ENCODE measurements at regions not wholly inside any gene's neighbourhood (a gene's known extent, or its start where the extent isn't known, plus 50 kb on each side); places are given as distances from the start of the nearest gene placed in this dataset.

DNA sequence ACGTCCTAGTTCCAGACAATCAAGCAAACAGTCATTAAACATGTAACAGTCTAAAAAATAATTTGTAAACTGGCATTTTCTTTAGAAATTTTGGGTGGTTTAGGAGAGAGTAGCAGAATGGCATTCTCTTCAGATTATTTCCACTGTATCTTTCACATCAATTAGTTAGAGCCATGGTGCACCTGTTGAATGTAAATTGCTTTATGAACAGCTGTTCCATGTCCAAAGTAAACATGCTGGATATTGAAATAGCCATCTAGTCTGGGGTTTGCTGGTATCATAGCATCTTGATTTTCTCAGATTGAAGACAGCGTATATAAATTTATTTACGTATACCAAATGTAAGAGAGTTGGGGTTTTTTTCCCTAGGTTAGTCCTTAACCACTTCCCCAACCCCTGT is 143.6 kb downstream of the RCHY1 start:
- Histone ChIP-seq H3K4me1 (ENCODE audit: control insufficient read depth, insufficient read depth, low read length, poor library complexity, severe bottlenecking) (no peaks in the 10 kb centered on the region), H3K36me3 (ENCODE audit: control insufficient read depth, insufficient read depth, low read length) (no peaks in the 10 kb centered on the region), H3K27me3 (ENCODE audit: control insufficient read depth, insufficient read depth, low read length) (no peaks in the 10 kb centered on the region), H3K9me3 (ENCODE audit: control insufficient read depth in 2 of 2, low read length in 2 of 2) (no peaks in the 10 kb centered on the region), H3K4me3 (ENCODE audit: low read depth, low read length) (no peak overlapping the region), H3K27ac (ENCODE audit: insufficient read depth, low read length, poor library complexity, severe bottlenecking) (no peak overlapping the region)
- Mint-ChIP-seq H3K36me3 (no peaks in the 10 kb centered on the region), H3K4me1 (no peaks in the 10 kb centered on the region), H3K9me3 (peaks cover 0 to 3% (median 0%) of the 10 kb centered on the region in 7 donors), H3K27ac (no peak overlapping the region), H3K4me3 (no peak overlapping the region), H3K27me3 (no peaks in the 10 kb centered on the region)
- no peak for ATAC-seq (ENCODE audit: low read depth in 2 of 2)
- no peak for DNase-seq

DNA sequence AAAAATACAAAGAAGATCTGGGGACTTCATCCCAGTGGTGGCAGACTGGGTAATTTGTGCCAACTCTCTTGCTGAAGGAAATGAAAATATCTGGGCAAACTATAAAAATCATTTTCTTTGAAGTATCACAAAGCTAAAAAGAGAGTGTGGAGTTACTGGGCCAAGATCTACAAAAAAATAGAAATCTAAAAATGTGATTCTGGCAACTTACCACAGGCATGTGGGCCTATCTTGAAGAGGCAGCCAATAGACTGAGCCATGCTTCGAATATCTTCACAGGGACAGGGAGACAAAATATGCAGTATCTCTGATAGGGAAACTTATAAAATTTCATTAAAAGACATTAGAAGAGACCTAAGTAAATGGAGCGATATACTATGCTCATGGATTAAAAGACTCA is 168.8 kb downstream of the RCHY1 start:
- no peaks in the 10 kb centered on the region for H3K4me1 ChIP-seq (ENCODE audit: control insufficient read depth, insufficient read depth, low read length, poor library complexity, severe bottlenecking)
- H3K36me3 Mint-ChIP-seq = no peaks in the 10 kb centered on the region
- DNase-seq (no peak), ATAC-seq (ENCODE audit: low read depth in 2 of 2) (no peak)
- no peak overlapping the region for H3K27ac Mint-ChIP-seq
- peaks cover 0 to 5% (median 0%) of the 10 kb centered on the region in 7 donors for H3K9me3 Mint-ChIP-seq
- H3K4me3 Mint-ChIP-seq = no peak overlapping the region
- no peak overlapping the region for H3K27ac ChIP-seq (ENCODE audit: insufficient read depth, low read length, poor library complexity, severe bottlenecking)
- no peaks in the 10 kb centered on the region for H3K36me3 ChIP-seq (ENCODE audit: control insufficient read depth, insufficient read depth, low read length)
- no peaks in the 10 kb centered on the region for H3K27me3 Mint-ChIP-seq
- no peaks in the 10 kb centered on the region for H3K27me3 ChIP-seq (ENCODE audit: control insufficient read depth, insufficient read depth, low read length)
- no peaks in the 10 kb centered on the region for H3K4me1 Mint-ChIP-seq
- no peak overlapping the region for H3K4me3 ChIP-seq (ENCODE audit: low read depth, low read length)
- H3K9me3 ChIP-seq (ENCODE audit: control insufficient read depth in 2 of 2, low read length in 2 of 2) = no peaks in the 10 kb centered on the region

DNA sequence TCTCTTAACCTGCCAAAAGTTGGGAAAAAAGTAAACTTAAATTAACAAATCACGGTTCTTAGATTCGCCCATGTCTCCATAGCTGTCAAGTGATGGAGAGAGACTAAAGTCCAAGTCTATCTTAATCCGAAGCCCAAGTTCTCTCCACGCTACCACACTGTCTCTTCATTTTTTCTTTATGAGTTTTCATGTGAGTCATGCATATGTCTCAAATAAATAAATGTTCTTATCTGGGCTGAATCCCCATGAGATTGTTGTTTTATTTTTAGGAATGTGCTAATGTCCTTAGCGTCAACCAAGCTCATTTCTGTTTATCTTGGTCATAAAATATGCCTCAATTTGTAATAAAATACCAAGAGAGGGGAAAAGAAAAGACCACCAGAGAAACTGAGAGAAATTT is 169.3 kb downstream of the RCHY1 start:
- H3K27ac ChIP-seq (ENCODE audit: insufficient read depth, low read length, poor library complexity, severe bottlenecking) = no peak overlapping the region
- H3K9me3 Mint-ChIP-seq = peaks cover 0 to 5% (median 0%) of the 10 kb centered on the region in 7 donors
- no peak overlapping the region for H3K4me3 Mint-ChIP-seq
- H3K4me1 ChIP-seq (ENCODE audit: control insufficient read depth, insufficient read depth, low read length, poor library complexity, severe bottlenecking) = no peaks in the 10 kb centered on the region
- ATAC-seq (ENCODE audit: low read depth in 2 of 2) (no peak), DNase-seq (no peak)
- H3K36me3 ChIP-seq (ENCODE audit: control insufficient read depth, insufficient read depth, low read length) = no peaks in the 10 kb centered on the region
- no peak overlapping the region for H3K27ac Mint-ChIP-seq
- no peaks in the 10 kb centered on the region for H3K27me3 ChIP-seq (ENCODE audit: control insufficient read depth, insufficient read depth, low read length)
- H3K9me3 ChIP-seq (ENCODE audit: control insufficient read depth in 2 of 2, low read length in 2 of 2) = no peaks in the 10 kb centered on the region
- H3K4me3 ChIP-seq (ENCODE audit: low read depth, low read length) = no peak overlapping the region
- H3K4me1 Mint-ChIP-seq = no peaks in the 10 kb centered on the region
- H3K36me3 Mint-ChIP-seq = no peaks in the 10 kb centered on the region
- no peaks in the 10 kb centered on the region for H3K27me3 Mint-ChIP-seq

DNA sequence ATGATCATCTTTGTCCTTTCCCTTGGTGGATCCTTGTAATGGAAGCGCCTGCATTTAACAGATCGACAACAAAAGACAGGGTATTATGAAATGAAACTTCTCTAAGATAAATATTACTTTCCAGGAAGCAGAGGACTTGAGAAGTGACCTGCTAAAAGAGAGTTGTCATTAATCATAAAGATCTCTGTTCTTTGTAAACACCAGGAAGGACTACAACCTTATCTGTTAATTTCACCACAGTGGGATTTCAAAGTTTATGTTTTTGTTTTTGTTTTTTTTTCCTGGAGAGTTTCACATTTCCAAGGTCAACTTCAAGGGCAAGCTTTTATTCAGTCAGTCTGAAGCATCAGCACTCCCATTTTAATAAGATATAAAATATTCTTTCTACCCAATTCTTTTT is 170.9 kb downstream of the RCHY1 start:
- DNase-seq (no peak), ATAC-seq (ENCODE audit: low read depth in 2 of 2) (no peak)
- H3K27ac ChIP-seq (ENCODE audit: insufficient read depth, low read length, poor library complexity, severe bottlenecking) = no peak overlapping the region
- Mint-ChIP-seq H3K4me3 (no peak overlapping the region), H3K4me1 (no peaks in the 10 kb centered on the region), H3K9me3 (peaks cover 0 to 5% (median 0%) of the 10 kb centered on the region in 7 donors), H3K36me3 (no peaks in the 10 kb centered on the region), H3K27me3 (no peaks in the 10 kb centered on the region), H3K27ac (no peak overlapping the region)
- H3K36me3 ChIP-seq (ENCODE audit: control insufficient read depth, insufficient read depth, low read length) = no peaks in the 10 kb centered on the region
- H3K9me3 ChIP-seq (ENCODE audit: control insufficient read depth in 2 of 2, low read length in 2 of 2) = no peaks in the 10 kb centered on the region
- H3K4me3 ChIP-seq (ENCODE audit: low read depth, low read length) = no peak overlapping the region
- H3K27me3 ChIP-seq (ENCODE audit: control insufficient read depth, insufficient read depth, low read length) = no peaks in the 10 kb centered on the region
- H3K4me1 ChIP-seq (ENCODE audit: control insufficient read depth, insufficient read depth, low read length, poor library complexity, severe bottlenecking) = no peaks in the 10 kb centered on the region

DNA sequence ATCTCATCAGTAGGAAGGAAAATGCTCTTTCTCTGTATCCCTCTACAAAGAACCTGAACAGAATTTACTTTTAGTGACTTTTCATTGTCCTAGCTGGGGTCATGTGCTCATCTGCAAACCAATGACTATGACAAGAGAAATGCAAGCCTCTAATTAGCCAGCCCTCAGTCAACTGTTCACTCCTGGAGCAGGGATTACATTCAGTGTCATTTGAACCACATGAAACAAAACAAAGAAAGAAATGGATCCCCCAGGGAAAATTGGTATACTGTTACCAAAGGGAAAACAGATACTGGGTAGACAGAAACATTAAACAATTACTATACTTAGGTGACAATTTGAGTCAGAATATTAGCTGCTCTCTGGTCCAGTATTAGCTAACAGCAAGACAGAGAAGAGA is 173.6 kb downstream of the RCHY1 start:
- Mint-ChIP-seq H3K9me3 (peaks cover 0 to 7% (median 1%) of the 10 kb centered on the region in 7 donors), H3K27ac (no peak overlapping the region), H3K4me1 (no peaks in the 10 kb centered on the region), H3K27me3 (peaks cover 4% of the 10 kb centered on the region), H3K4me3 (no peak overlapping the region), H3K36me3 (no peaks in the 10 kb centered on the region)
- ATAC-seq (ENCODE audit: low read depth in 2 of 2) (no peak), DNase-seq (no peak)
- H3K27me3 ChIP-seq (ENCODE audit: control insufficient read depth, insufficient read depth, low read length) = no peaks in the 10 kb centered on the region
- no peak overlapping the region for H3K4me3 ChIP-seq (ENCODE audit: low read depth, low read length)
- H3K36me3 ChIP-seq (ENCODE audit: control insufficient read depth, insufficient read depth, low read length) = no peaks in the 10 kb centered on the region
- H3K4me1 ChIP-seq (ENCODE audit: control insufficient read depth, insufficient read depth, low read length, poor library complexity, severe bottlenecking) = no peaks in the 10 kb centered on the region
- H3K27ac ChIP-seq (ENCODE audit: insufficient read depth, low read length, poor library complexity, severe bottlenecking) = no peak overlapping the region
- no peaks in the 10 kb centered on the region for H3K9me3 ChIP-seq (ENCODE audit: control insufficient read depth in 2 of 2, low read length in 2 of 2)

DNA sequence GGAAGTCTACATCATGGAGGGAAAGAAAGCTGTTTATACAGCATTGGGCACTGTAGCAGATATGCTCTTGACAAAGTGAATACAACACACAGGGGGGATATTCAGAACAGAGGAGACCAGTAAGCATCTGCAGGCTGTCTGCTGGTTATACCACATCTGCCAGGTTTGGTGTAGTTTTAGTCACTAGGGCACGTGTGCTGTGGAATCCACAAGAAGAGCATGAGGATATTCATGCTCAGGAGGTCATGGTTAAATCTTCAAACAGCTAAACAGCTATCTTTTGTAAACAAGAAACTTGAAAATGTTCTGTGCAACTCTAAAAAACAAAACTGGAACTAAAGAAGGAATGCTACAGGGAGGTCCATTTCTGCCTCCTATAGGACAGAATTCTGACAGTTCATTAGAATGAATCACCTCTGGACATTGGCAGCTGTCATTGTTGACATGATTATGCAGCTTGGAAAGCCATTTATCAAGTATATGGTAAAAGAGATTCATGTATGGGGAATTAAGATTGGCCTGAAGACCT is 175.8 kb downstream of the RCHY1 start:
- Histone ChIP-seq H3K27ac (ENCODE audit: insufficient read depth, low read length, poor library complexity, severe bottlenecking) (no peak overlapping the region), H3K9me3 (ENCODE audit: control insufficient read depth in 2 of 2, low read length in 2 of 2) (no peaks in the 10 kb centered on the region), H3K27me3 (ENCODE audit: control insufficient read depth, insufficient read depth, low read length) (no peaks in the 10 kb centered on the region), H3K4me3 (ENCODE audit: low read depth, low read length) (no peak overlapping the region), H3K4me1 (ENCODE audit: control insufficient read depth, insufficient read depth, low read length, poor library complexity, severe bottlenecking) (no peaks in the 10 kb centered on the region), H3K36me3 (ENCODE audit: control insufficient read depth, insufficient read depth, low read length) (no peaks in the 10 kb centered on the region)
- no peak for DNase-seq
- no peak for ATAC-seq (ENCODE audit: low read depth in 2 of 2)
- Mint-ChIP-seq H3K27ac (no peak overlapping the region), H3K4me3 (no peak overlapping the region), H3K4me1 (no peaks in the 10 kb centered on the region), H3K9me3 (peaks cover 1 to 10% (median 5%) of the 10 kb centered on the region in 7 donors), H3K27me3 (peaks cover 4% of the 10 kb centered on the region), H3K36me3 (no peaks in the 10 kb centered on the region)

DNA sequence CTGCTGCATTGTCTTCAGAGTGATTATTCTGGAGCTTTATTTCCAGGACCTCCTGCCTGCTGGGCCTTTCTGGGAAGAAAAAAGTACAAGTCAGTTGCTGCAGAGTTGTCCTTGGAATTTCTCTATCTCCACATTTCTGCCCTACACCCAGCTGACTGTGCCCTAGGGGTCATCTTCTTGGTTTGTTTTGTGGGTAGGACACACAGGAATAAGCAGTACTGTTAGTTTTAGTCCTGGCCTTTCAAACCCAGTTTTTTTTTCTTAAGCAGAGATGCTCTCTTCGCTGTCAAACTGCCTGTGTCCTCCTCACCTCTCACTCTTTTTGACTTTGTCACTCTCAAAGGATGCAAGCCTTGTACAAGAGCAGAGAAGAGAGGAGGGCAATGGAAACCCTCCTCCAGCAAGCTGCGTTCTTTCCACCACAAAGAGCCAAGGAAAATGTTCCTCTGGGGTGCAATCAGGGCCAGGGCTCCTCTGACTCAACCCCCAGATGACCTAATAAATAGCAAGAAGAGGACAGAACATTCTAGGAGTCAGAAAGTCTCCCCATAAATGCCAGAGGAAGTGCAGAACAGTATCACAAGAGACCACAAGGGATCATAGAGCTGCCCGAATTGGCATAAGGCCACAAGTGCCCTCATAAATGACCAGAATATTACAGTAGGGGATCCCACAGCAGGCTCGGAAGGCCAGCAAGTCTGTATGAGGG is 186.2 kb downstream of the RCHY1 start:
- no peaks in the 10 kb centered on the region for H3K9me3 ChIP-seq (ENCODE audit: control insufficient read depth in 2 of 2, low read length in 2 of 2)
- H3K4me3 Mint-ChIP-seq = no peak overlapping the region
- H3K27ac Mint-ChIP-seq = no peak overlapping the region
- no peaks in the 10 kb centered on the region for H3K27me3 Mint-ChIP-seq
- no peaks in the 10 kb centered on the region for H3K36me3 ChIP-seq (ENCODE audit: control insufficient read depth, insufficient read depth, low read length)
- no peak overlapping the region for H3K4me3 ChIP-seq (ENCODE audit: low read depth, low read length)
- H3K27ac ChIP-seq (ENCODE audit: insufficient read depth, low read length, poor library complexity, severe bottlenecking) = no peak overlapping the region
- DNase-seq (no peak), ATAC-seq (ENCODE audit: low read depth in 2 of 2) (no peak)
- H3K36me3 Mint-ChIP-seq = no peaks in the 10 kb centered on the region
- no peaks in the 10 kb centered on the region for H3K4me1 Mint-ChIP-seq
- no peaks in the 10 kb centered on the region for H3K4me1 ChIP-seq (ENCODE audit: control insufficient read depth, insufficient read depth, low read length, poor library complexity, severe bottlenecking)
- no peaks in the 10 kb centered on the region for H3K27me3 ChIP-seq (ENCODE audit: control insufficient read depth, insufficient read depth, low read length)
- H3K9me3 Mint-ChIP-seq = peaks cover 0 to 6% (median 2%) of the 10 kb centered on the region in 7 donors

DNA sequence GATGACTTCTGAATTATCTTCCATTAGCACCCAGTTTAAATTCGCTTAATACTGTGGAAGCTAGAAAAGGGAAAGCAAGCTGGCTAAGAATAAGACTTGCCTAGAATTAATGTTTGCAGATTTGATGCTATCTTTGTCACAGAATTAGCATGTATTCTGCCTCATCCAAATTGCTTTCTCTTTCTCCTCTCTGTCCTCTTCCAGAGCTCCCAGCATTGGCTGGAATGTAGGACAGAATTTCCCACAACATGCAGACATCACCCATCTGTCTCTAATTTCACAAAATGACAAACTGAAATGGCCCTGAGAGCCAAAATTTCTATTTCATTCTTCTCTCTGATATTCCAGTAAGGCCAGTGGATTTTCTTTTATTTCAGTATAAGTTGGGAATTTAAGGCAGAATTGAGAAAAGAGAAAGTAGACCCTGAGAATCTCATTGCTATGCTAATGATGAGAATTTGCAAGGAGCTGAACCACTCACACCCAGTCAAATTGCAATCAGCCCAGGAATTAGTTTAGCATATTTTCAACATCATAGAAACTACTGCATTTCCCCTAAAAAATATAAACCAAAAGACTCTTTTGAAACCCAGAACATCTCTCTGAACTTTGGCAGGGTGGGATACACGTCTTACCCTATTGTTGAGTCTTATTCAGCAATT is 188.8 kb downstream of the RCHY1 start:
- Mint-ChIP-seq H3K36me3 (no peaks in the 10 kb centered on the region), H3K9me3 (peaks cover 0 to 5% (median 2%) of the 10 kb centered on the region in 7 donors), H3K27me3 (no peaks in the 10 kb centered on the region), H3K4me3 (no peak overlapping the region), H3K4me1 (no peaks in the 10 kb centered on the region), H3K27ac (no peak overlapping the region)
- no peak for ATAC-seq (ENCODE audit: low read depth in 2 of 2)
- Histone ChIP-seq H3K27ac (ENCODE audit: insufficient read depth, low read length, poor library complexity, severe bottlenecking) (no peak overlapping the region), H3K27me3 (ENCODE audit: control insufficient read depth, insufficient read depth, low read length) (no peaks in the 10 kb centered on the region), H3K4me3 (ENCODE audit: low read depth, low read length) (no peak overlapping the region), H3K9me3 (ENCODE audit: control insufficient read depth in 2 of 2, low read length in 2 of 2) (no peaks in the 10 kb centered on the region), H3K36me3 (ENCODE audit: control insufficient read depth, insufficient read depth, low read length) (no peaks in the 10 kb centered on the region), H3K4me1 (ENCODE audit: control insufficient read depth, insufficient read depth, low read length, poor library complexity, severe bottlenecking) (no peaks in the 10 kb centered on the region)
- no peak for DNase-seq

Measured in CD4-positive, CD25-positive, alpha-beta regulatory T cell (primary cell).